ENCODE measurements at regions not wholly inside any gene's neighbourhood (a gene's known extent, or its start where the extent isn't known, plus 50 kb on each side); places are given as distances from the start of the nearest gene placed in this dataset.

GRCh38 chr18:68480196-68480595 is 234.7 kb downstream of the TMX3 start:
- no peak for TF ChIP-seq CTCF (IDR thresholded peaks at IDR 0.05; ENCODE audit: low read length)
- no peak for TF ChIP-seq EZH2 (IDR thresholded peaks at IDR 0.05; ENCODE audit: borderline replicate concordance, low read length)

All from OCI-LY1 (cell line).